GM19239 (cell line): ENCODE measurements at regions not wholly inside any gene's neighbourhood (a gene's known extent, or its start where the extent isn't known, plus 50 kb on each side); places are given as distances from the start of the nearest gene placed in this dataset.
"Not testable (repeated sequence)": the region's sequence is repeated elsewhere in the genome, so short reads cannot be mapped to it uniquely, and the experiment has no call there.

Experiments used
- DNase-seq: peaks from one replicate; pipeline ENCODE4 v3.0.0; 2011; ENCODE audit warnings: low spot score; ENCODE audit not compliant: insufficient read length
- FAIRE-seq: peaks from 2 replicates; lab custom pipeline; 2011; peaks lifted over from hg19 to GRCh38; lab: Jason Lieb, UNC

DNA sequence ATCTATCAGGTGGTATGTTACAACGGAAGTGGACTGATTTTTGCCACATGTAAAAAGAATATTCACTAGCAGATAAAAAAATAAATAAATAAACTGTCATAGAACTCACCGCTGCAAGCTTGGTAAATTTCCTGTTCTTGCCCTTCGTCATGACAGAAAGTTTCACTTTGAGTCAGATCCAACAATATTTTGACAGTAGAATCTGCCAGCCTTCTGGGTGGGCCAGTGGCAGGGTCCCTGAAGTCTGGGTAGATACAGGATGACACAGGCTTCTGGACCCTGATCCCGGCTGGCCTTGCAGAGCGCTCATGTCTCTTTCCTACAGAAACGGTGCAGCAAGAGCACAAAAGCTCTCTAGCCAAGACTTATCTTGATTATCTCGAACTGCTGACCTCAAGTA is 97.8 kb upstream of the PMAIP1 start:
- no peak for DNase-seq
- peak; percentile 14 for FAIRE-seq

DNA sequence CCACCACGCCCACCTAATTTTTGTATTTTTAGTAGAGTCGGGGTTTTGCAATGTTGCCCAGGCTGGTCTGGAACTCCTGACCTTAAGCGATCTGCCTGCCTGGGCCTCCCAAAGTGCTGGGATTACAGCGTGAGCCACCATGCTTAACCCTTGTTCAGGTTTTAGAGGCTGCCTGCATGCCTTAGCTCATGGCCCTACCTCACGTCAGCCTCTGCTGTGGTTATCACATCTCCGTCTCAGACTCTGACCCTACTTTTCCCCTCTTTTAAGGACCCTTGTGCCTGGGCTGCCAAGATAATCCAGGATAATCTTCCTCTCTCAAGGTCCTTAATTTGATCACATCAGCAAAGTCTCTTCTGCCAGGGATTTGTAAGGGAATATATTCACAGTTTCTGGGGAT is 98.2 kb upstream of the PMAIP1 start:
- no peak for DNase-seq
- no peak for FAIRE-seq

DNA sequence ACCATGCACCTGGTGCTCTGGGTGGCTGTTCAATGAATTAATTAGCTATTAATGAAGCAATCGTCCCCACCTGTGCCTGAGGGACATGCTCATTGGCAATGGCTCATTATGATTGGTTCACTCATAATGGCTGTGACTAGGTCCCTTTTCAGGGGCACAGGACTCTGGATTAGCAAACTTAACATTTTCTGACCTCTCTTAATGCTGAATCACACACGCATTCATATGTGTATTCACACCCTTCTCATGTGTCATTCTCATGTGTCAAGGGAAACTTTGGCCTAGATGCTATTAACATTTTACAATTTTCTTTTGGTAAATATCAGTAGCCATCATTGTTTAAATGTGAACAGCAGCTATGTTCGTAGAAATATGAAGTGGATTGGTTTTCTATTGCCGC is 98.9 kb upstream of the PMAIP1 start:
- FAIRE-seq (no peak), DNase-seq (no peak)

DNA sequence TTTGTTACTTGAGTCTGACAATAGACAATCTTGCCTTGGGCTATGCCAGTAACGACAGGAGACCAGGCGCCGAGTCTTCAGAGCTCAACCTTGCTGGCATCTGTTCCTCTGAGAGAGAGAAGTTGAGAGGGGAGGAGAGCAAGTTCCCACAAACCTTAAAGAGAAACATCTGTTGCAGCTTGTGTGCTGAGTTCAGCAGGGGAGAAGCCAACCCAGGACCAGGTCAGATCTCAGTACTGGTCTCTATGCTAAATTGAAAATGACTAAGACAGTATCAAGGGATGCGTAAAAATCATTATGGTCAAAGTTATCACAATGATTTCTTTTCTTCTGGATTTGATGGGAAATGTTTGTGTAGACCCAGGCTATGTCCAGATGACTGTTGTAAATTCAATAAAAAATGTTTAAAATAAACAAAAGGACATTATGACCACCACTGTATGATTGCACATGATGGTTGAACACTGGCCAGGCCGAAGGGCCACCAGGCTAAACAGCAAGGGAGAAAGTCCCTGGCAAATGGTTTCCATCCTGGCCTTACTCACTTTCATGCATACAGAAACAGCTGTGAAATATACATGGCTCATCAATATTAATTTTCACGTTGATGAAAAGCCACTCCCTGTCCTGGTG is 100.3 kb upstream of the PMAIP1 start:
- no peak for DNase-seq
- no peak for FAIRE-seq

DNA sequence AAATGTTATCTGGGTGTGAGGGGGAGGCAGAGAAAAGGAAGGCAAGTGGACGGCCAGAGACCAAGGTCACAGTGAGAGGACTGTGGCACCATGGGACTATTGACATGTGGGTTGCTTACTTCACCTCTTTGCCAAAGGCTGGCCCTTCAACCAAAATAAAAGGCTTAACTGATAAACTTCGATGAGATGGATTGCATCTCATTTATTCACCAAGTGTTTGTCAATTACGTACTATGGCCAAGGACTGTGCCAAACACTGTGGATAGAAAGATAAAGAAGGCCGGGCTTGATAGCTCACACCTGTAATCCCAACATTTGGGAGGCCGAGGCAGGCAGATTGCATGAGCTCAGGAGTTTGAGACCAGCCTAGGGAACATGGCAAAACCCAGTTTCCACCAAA is 98.7 kb upstream of the CCBE1 start:
- no peak for DNase-seq
- FAIRE-seq, result no peak

DNA sequence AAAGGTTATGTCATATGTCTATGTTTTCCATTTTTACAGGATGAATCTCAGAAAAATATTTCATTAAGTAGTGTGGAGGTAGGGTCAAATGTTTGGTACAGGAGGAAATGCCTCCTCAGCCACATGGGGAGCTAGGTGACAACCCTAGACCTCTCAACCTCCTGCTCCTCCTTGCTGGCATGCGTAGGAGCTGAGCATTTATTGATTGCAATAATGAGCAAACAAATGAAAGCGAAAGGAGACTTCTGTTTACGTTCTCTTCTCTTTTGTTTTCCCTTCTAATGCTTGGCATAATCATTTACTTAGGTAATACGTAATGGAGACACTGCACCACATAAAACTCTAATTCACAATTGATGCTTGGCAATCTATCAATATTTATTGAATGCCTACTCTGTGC is 95.1 kb upstream of the CCBE1 start:
- no peak for FAIRE-seq
- DNase-seq, result no peak

DNA sequence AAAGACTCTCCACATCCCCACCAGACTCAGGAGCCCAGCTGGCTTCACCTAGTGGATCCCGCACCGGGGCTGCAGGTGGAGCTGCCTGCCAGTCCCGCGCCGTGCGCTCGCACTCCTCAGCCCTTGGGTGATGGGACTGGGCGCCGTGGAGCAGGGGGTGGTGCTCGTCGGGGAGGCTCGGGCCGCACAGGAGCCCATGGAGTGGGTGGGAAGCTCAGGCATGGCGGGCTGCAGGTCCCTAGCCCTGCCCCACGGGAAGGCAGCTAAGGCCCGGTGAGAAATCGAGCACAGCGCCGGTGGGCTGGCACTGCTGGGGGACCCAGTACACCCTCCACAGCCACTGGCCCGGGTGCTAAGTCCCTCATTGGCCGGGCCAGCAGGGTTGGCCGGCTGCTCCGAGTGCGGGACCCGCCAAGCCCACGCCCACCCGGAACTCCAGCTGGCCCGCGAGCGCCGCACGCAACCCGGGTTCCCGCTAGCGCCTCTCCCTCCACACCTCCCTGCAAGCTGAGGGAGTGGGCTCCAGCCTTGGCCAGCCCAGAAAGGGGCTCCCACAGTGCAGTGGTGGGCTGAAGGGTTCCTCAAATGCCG is 93.2 kb upstream of the CCBE1 start:
- FAIRE-seq, DNase-seq: not testable (repeated sequence)

DNA sequence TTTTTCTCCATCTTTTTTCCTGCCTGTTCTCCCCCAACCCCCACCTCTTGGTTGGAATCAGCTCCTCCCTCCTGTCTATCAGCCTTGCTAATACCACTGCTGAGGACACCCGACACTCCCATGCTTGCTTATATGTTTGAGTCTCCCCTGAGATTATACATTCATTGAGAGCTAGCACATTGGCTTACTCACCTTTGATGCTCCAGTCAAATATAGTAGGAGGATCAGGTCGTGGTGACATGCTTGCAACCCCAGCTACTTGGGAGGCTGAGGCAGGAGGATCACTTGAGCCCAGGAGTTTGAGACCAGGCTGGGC is 91.5 kb upstream of the CCBE1 start:
- no peak for DNase-seq
- FAIRE-seq, result no peak

DNA sequence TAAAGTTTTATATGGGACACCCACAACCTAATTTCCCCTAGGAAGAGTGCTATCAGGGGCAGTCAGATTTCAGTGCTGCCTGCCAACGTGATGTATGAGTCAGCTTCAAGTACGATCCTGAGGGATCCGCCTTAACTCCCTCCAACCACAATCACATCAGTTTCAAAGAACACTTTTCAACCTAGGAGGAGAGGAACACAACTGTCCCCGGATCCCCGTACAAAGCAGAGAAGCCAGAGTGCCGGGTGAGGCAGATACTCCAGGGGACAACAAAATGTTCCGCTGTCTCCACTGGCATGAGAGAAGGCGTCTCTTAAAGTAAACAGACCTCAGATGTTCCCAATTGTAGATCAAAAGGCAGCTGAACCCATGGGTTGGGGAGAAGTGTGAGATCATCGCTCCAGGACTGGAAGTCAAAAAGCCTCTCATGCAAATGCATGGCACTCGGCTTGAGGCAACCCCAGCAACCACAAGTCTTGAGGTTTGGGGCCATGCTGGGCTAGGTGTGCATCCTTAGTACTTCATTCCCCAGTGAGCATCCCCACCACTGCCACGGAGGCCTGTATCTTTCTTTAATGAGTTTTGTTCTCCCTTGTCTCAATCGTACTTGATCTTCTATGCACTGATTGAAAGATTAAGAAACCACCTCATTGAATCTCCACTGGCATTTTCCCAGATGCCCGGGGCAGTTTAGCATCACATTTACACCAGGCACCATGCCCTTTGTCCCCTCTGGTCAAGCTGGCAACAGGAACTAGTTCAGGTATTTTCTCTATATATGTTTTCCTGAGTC is 91.0 kb upstream of the CCBE1 start:
- DNase-seq (no peak), FAIRE-seq (no peak)

DNA sequence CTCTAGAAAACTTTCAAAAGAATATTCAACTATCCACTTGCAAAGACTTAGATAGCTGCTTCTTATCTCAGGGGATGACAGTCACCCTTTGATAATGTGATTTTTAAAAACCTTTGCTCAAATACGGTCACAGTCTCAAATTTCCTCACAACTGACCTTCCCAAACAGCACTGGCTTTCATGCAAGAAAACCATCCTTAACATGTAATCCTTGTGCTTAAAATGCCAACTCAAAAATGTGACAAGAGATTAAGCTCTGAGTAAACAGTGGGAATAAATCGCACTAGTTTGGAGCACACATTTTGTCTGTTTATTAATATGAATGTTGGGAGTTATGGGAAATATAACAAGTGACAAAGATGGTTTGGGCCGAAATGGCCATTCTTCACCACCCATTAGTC is 87.5 kb upstream of the CCBE1 start:
- DNase-seq (no peak), FAIRE-seq (no peak)

DNA sequence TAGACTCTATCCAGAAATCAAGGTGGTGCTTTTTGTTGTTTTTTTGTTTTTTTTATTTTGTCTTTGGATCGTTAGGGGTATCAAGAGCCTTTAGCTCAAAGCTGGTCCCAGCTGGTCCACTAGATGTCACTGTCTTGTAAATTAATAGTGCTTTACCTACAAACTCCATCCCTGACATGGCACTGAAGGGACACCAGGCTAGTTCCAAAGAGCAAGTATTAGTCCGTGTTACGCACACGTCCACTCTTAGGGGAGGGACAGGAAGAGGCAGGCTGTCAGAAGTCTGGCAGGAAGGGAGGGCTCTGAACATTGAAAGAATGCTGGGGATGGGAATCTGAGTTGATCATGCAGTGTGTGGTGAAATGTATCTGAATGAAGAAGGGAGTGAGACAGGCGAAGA is 85.9 kb upstream of the CCBE1 start:
- DNase-seq, result peak; percentile 46

DNA sequence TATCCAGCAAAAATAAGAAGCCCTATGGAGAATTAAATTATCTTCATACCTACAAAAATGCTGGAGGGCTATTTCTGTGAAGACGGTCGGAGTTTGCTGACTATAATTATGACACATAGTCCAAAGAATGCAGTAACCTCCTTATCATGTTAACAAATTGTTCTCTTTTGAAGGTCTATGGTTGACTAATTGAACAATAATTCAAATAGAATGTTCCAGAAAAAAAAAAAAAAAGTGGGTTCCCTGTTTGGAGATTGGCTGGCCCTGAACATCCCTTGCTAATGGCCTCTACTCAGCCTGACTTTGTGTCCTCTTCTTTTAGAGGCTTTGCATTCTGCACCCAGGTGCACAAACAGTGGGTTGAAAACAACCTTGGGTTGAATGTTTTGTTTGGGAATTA is 82.8 kb upstream of the CCBE1 start:
- DNase-seq, result no peak
- FAIRE-seq, result no peak

More for the DNA sequence above, 85.9 kb upstream of the CCBE1 start:
- peak; percentile 82 for FAIRE-seq

DNA sequence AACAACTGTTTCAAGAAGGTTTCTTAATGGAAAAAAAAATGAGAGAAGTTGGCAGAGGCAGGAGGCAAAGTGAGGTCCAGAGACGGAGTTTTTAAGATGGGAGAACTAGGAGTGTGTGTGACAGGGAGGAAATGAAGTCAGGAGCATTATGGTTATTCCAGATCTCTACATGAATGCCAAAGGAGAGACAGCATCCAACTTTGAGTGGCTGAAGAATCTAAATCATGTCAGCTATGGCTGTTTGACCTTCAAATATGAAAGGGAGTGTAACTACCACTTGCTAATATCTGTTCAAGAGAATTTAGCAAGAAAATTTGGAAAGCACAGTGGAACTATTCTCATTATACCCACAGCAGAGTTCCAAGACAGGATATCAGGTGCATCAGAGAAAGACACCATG is 81.2 kb upstream of the CCBE1 start:
- DNase-seq (no peak), FAIRE-seq (no peak)

DNA sequence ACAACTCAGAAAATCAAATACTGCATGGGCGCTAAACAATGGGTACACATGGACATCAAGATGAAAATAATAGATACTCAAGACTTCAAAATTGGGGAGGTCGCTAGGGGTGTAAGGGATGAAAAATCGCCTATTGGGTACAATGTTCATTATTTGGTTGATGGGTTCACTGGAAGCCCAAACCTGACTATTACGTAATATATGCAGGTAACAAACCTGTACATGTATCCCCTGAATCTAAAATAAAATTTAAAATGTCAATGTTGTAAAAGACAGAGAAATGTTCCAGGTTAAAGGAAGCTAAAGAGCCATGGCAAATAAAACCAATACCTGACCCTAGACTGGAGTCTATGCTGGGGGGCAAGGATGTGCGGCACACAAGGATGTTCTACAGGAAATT is 80.4 kb upstream of the CCBE1 start:
- DNase-seq, result no peak
- FAIRE-seq, result no peak

DNA sequence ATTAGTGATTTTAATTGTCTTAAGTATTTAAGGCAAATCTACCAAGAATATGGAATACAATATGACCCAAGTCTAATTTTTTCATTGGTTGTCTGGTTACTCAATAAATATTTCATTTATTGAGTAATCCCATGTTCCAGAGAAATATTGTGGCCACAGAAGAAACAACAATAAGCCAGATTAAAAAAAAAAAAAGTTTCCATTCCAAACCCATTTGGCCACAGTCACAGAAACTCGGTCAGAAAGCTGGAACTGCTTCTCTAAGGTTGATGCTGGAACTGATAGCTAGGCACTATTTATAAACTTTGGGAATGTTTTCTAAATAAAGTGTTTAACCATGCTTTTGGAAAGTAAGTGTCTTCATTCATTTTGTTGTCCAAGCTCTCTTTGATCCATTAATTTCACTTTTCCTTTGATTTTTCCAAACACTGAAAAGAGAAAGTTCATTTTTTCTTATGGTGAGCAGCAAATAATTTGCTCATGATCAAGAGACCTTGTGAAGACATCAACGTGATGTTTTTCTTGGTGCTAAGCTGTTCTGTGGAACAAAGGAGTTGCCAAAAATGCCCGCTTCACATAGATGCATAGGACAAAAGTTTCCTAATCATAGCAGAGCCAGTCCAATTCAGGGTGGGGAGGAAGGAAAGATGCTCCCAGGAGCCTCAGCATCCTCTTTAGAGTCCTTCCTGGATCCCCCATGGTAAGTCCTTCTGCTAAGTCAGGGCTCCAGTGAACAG is 72.1 kb upstream of the CCBE1 start:
- no peak for FAIRE-seq

DNA sequence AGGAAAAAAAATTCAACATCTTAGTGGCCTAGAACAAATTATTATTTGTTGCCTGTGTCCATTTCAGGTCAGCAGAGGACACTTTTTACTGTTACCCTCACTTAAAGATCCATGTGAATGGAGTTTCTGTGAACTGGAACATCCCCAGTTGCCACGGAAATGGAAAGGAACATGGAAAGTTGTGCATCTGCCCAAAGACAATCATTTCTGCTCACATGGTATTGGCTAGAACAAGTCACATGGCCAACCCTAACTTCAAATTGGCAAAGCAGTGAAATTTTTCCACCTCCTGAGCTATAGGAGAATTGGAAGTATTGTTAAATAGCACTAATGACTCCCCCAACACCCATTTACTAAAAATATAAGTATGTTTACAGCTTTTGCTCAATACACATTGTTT is 71.2 kb upstream of the CCBE1 start:
- FAIRE-seq, result no peak
- no peak for DNase-seq

More for the DNA sequence above, 72.1 kb upstream of the CCBE1 start:
- DNase-seq, result no peak

DNA sequence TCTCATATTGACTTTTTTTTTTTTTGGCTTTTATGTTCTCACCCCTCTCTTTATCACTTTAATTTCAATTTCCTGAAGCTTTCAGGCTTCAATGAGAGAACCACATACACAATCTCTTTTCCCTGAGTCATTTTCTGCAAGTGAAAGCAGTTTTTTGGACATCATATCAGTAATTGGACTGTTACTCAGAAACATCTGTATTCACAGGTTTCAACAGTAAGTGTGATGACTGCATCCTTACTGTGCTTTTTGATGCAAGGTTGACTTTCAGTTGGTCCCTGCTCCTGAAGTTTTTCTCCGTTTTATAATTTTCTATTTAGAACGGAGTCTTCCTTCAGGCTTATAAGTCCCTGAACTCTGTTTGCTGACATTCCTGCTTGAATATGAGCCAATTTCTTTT is 70.5 kb upstream of the CCBE1 start:
- DNase-seq, result no peak
- no peak for FAIRE-seq

DNA sequence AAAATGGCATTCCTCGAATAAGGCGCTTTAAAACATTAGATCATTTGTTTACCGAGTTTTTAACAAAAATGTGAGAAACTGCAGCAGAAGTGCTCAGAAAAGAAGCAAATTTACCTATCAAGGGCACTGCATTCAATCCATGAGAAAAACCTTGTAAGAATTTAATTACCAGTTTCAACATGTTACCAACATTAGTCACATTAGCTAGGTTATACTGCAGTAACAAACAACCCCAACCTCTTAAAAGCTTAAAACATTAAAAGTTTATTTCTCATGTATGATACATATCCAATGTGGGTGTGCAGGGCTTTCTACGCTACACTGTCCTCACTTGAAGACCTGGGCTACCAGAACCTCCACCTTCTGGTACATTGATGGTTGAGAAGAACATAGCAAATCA is 68.1 kb upstream of the CCBE1 start:
- FAIRE-seq (no peak), DNase-seq (no peak)

DNA sequence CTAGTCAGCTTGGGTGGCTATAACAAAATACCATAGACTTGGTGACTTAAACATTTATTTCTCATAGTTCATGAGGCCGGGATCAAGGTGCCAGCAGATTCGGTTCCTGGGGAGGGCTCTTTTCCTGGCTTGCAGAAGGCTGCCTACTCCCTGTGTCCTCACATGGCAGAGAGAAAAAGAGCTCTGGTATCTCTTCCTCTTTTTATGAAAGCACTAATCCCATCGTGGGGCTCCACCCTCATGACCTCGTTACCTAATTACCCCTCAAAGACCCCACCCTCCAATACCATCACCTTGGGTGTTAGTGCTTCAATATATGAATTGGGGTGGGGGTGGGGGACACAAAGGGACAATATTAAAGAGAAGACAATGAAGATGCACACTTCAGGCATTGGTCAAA is 67.1 kb upstream of the CCBE1 start:
- no peak for DNase-seq
- FAIRE-seq, result no peak

DNA sequence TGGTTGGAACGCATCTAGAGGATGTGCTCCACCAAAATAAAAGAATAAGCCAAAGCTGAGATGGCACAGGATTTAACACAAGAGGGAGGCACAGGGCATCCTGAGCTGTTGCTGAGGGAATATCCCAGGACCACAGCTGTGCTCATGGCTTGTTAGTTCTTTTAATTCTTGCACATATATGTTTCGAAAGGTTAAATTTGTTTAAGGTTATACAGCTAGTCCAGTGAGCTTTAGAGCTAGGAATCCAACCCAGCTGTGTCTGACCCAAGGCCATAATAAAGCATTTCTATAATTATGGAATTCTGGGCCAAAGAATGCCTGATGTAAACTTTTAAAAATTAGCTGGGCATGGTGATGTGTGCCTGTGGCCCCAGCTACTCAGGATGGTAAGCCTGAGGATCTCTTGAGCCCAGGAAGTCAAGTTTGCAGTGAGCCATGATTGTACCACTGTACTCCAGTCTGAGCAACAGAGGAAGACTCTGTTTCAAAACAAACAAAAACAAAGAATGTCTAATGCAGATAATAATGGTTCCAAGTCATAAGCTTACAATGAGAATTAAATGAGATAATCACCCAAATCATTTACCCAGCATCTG is 66.4 kb upstream of the CCBE1 start:
- DNase-seq, result no peak
- no peak for FAIRE-seq
